Mesendoderm (in vitro differentiated cells): ENCODE measurements at regions not wholly inside any gene's neighbourhood (a gene's known extent, or its start where the extent isn't known, plus 50 kb on each side); places are given as distances from the start of the nearest gene placed in this dataset.

Source experiments
- DNase-seq: peaks from one replicate; pipeline ENCODE4 v3.0.0; 2013
- H2AK5ac ChIP-seq: 2 replicates; pipeline ENCODE4 v1.6.1; 2013; ENCODE audit warnings: low read length, inconsistent platforms
- H2BK120ac ChIP-seq: 2 replicates; pipeline ENCODE4 v1.6.1; 2013; ENCODE audit warnings: low read depth, mild to moderate bottlenecking, low read length, moderate library complexity, mixed read lengths
- H2BK15ac ChIP-seq: replicated peaks from 2 replicates; pipeline ENCODE4 v1.6.1; 2013; ENCODE audit warnings: low read depth, mild to moderate bottlenecking, moderate library complexity
- H2BK5ac ChIP-seq: 2 replicates; pipeline ENCODE4 v1.6.1; 2013; ENCODE audit warnings: low read length, inconsistent platforms
- H3K18ac ChIP-seq: 2 replicates; pipeline ENCODE4 v1.6.1; 2013; ENCODE audit warnings: mild to moderate bottlenecking, low read length, mixed read lengths
- H3K23ac ChIP-seq: one replicate; pipeline ENCODE4 v1.6.1; 2013; ENCODE audit warnings: low read length
- H3K27ac ChIP-seq: 2 replicates; pipeline ENCODE4 v1.5.1; 2013; ENCODE audit warnings: low read depth, mild to moderate bottlenecking, inconsistent platforms, low read length, moderate library complexity
- H3K27me3 ChIP-seq: 2 replicates; pipeline ENCODE4 v1.6.1; 2013; ENCODE audit warnings: low read length, control low read depth, mild to moderate bottlenecking, inconsistent platforms; ENCODE audit not compliant: insufficient read depth, poor library complexity
- H3K36me3 ChIP-seq: 2 replicates; pipeline ENCODE4 v1.6.1; 2013; ENCODE audit warnings: low read length, inconsistent platforms; ENCODE audit not compliant: control insufficient read depth, insufficient read depth
- H3K4ac ChIP-seq: one replicate; pipeline ENCODE4 v1.6.1; 2013; ENCODE audit warnings: low read depth, mild to moderate bottlenecking, low read length, moderate library complexity
- H3K4me1 ChIP-seq: 2 replicates; pipeline ENCODE4 v1.6.1; 2013; ENCODE audit warnings: low read depth, low read length, inconsistent platforms; ENCODE audit not compliant: control insufficient read depth
- H3K4me2 ChIP-seq: 2 replicates; pipeline ENCODE4 v1.6.1; 2013; ENCODE audit warnings: low read length
- H3K4me3 ChIP-seq: 2 replicates; pipeline ENCODE4 v1.5.1; 2013; ENCODE audit warnings: mild to moderate bottlenecking, low read length
- H3K56ac ChIP-seq: one replicate; pipeline ENCODE4 v1.6.1; 2013; ENCODE audit warnings: low read length
- H3K79me1 ChIP-seq: 2 replicates; pipeline ENCODE4 v1.6.1; 2013; ENCODE audit warnings: low read length, inconsistent platforms
- H3K79me2 ChIP-seq: 2 replicates; pipeline ENCODE4 v1.6.1; 2013; ENCODE audit warnings: mild to moderate bottlenecking, low read length; ENCODE audit not compliant: control insufficient read depth, insufficient read depth
- H3K9ac ChIP-seq: 2 replicates; pipeline ENCODE4 v1.6.1; 2013; ENCODE audit warnings: low read length, inconsistent platforms
- H4K5ac ChIP-seq: one replicate; pipeline ENCODE4 v1.6.1; 2013; ENCODE audit warnings: low read length
- H4K8ac ChIP-seq: one replicate; pipeline ENCODE4 v1.6.1; 2013; ENCODE audit warnings: low read depth, mild to moderate bottlenecking, control low read depth, low read length, moderate library complexity
- WGBS: extraction: QIAGEN DNeasy Blood & Tissue Kit; methylation state at CpG from one replicate; pipeline ENCODE4 v1.1.7; 2013; ENCODE audit warnings: low lambda C conversion rate, missing lambda C conversion rate; ENCODE audit not compliant: insufficient coverage; ENCODE audit errors: extremely low coverage; 5-methylcytosine and 5-hydroxymethylcytosine counted together

DNA sequence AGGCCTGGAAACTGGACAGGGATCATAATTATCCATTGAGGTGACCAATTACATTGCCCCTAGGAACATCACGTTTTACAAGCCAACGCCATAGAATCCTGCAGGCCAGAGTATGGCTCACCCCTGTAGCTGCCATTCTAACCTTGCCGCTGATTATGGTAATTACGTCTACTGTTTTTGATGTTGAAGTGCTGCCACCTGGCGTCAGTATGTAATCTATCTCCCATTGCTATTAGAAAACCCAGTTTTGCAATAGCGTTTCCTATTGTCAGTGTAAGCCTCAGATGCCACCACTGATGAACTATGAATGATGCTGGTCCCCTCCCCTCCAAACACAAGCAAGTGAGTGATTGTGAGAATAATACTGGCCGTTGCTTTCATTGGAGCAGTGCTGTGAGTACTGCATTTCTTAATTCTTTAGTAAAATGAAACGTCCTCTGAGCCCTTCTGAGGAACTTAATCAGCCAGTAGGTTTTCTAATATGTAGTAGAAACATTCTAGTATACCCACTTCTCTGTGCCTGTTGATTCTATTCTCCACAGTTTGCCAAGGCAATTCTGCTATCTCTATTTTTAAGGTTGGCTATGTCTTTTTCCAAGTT, 100.5 kb upstream of the NMUR2 start:
- Histone ChIP-seq H3K79me2 (no peaks in the 10 kb centered on the region), H3K56ac (no peak overlapping the region), H3K23ac (no peak overlapping the region), H3K4ac (no peak overlapping the region), H2AK5ac (no peak overlapping the region), H3K79me1 (no peaks in the 10 kb centered on the region), H3K27ac (no peak overlapping the region), H4K5ac (no peak overlapping the region), H3K18ac (no peak overlapping the region), H4K8ac (no peak overlapping the region), H3K4me1 (no peaks in the 10 kb centered on the region), H3K36me3 (no peaks in the 10 kb centered on the region), H3K9ac (no peak overlapping the region), H2BK120ac (no peak overlapping the region), H3K4me3 (no peak overlapping the region), H2BK15ac (no peak overlapping the region), H3K27me3 (no peaks in the 10 kb centered on the region), H3K4me2 (no peak overlapping the region), H2BK5ac (no peak overlapping the region)
- DNase-seq: peak; percentile 80
- no CpG with 5 or more reads among the region's 8 CpGs for WGBS

DNA sequence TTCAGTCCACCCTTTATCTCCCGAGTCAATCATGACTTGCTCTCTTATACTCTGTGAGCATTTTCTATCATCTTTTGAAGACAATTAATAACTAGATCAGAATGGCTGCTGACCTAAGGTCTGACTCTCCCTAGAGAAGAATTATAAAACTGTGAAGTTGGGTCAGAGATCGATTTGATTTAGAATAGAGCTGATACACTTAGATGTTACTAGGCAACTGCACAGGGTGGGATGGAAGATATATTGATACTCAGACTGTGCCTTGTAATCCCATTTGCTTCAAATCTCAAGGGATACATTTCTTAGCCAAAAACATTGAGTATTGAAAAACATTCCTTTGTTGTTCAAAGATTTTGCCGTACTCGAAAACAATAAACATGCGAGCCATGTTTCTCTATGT, 106.0 kb upstream of the NMUR2 start:
- no peaks in the 10 kb centered on the region for H3K4me1 ChIP-seq
- H2AK5ac ChIP-seq: no peak overlapping the region
- no peaks in the 10 kb centered on the region for H3K79me2 ChIP-seq
- no peaks in the 10 kb centered on the region for H3K36me3 ChIP-seq
- no peak overlapping the region for H4K8ac ChIP-seq
- no peak overlapping the region for H2BK120ac ChIP-seq
- H3K27me3 ChIP-seq: no peaks in the 10 kb centered on the region
- H2BK15ac ChIP-seq: no peak overlapping the region
- H3K4ac ChIP-seq: no peak overlapping the region
- H3K4me2 ChIP-seq: no peak overlapping the region
- no peaks in the 10 kb centered on the region for H3K79me1 ChIP-seq
- H2BK5ac ChIP-seq: no peak overlapping the region
- DNase-seq: no peak
- H3K56ac ChIP-seq: no peak overlapping the region
- H3K4me3 ChIP-seq: no peak overlapping the region
- H3K18ac ChIP-seq: no peak overlapping the region
- WGBS: no CpG with 5 or more reads among the region's 5 CpGs
- no peak overlapping the region for H3K9ac ChIP-seq
- no peak overlapping the region for H3K23ac ChIP-seq
- H3K27ac ChIP-seq: no peak overlapping the region
- no peak overlapping the region for H4K5ac ChIP-seq

DNA sequence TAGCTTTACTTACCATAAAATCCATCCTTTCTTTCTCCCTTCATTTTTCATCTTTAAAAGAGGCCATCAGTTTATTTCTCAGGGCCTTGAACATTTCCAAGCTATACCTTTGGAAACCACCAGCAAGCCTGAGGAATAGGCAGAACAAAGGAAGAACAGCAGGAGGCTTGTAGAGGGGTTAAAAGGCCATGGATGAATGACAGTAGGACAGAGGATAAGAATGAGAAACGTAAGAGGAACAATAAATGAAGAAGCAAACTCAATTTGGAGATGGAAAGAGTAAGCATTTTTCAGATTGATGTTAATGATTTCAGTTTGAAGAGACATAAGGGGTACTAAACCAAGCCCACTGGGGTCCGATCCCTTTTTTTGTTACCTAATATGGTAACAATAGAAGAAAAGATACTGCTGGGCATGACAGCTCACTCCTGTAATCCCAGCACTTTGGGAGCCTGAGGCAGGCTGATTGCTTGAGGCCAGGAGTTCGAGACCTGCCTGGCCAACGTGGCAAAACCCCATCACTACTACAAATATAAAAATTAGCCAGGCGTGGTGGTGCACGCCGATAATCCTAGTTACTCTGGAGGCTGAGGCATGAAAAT, 106.6 kb upstream of the NMUR2 start:
- Histone ChIP-seq H2BK5ac (no peak overlapping the region), H3K4ac (no peak overlapping the region), H3K79me1 (no peaks in the 10 kb centered on the region), H2AK5ac (no peak overlapping the region), H3K4me1 (no peaks in the 10 kb centered on the region), H3K18ac (no peak overlapping the region), H3K23ac (no peak overlapping the region), H3K4me2 (no peak overlapping the region), H3K27me3 (no peaks in the 10 kb centered on the region), H3K27ac (no peak overlapping the region), H3K4me3 (no peak overlapping the region), H2BK15ac (no peak overlapping the region), H4K8ac (no peak overlapping the region), H3K56ac (no peak overlapping the region), H4K5ac (no peak overlapping the region), H3K9ac (no peak overlapping the region), H3K36me3 (no peaks in the 10 kb centered on the region), H3K79me2 (no peaks in the 10 kb centered on the region), H2BK120ac (no peak overlapping the region)
- DNase-seq: peak; percentile 27
- WGBS: no CpG with 5 or more reads among the region's 7 CpGs

DNA sequence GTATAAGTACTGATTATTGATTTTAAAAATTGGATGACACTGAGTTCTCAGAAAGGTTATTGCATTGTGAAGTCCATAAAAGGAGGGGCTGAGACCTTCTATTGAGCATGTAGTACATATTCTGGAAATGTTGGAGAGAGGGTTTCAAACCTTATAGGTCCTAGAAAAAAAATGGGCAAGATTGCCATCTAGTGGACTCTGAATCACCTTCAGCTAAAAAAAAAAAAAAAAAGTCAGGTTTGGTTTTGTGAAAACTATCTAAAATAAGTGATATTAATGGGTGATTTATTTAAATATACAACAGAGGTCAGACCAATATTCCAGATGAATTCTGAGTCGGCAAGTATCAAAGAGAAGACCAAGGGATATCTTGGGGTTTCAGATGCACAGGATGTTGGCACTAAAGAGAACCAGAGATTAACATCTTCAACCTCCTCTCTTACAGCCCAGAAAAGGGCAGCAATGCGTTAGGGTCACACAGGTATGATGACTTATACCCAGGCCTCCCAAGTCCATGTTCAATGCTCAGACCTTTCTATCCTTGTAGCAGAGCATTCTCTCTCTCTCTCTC, 109.8 kb upstream of the NMUR2 start:
- no peak overlapping the region for H3K27ac ChIP-seq
- no peaks in the 10 kb centered on the region for H3K79me1 ChIP-seq
- H3K18ac ChIP-seq: no peak overlapping the region
- no peak overlapping the region for H3K4me3 ChIP-seq
- no peak overlapping the region for H2BK120ac ChIP-seq
- no peaks in the 10 kb centered on the region for H3K36me3 ChIP-seq
- no peak overlapping the region for H2BK5ac ChIP-seq
- H3K4ac ChIP-seq: no peak overlapping the region
- H3K9ac ChIP-seq: no peak overlapping the region
- no peak overlapping the region for H3K56ac ChIP-seq
- no peaks in the 10 kb centered on the region for H3K79me2 ChIP-seq
- H2BK15ac ChIP-seq: no peak overlapping the region
- DNase-seq: peak; percentile 37
- H3K4me1 ChIP-seq: no peaks in the 10 kb centered on the region
- no peak overlapping the region for H4K5ac ChIP-seq
- H3K23ac ChIP-seq: no peak overlapping the region
- H3K4me2 ChIP-seq: no peak overlapping the region
- no CpG with 5 or more reads among the region's 2 CpGs for WGBS
- no peak overlapping the region for H4K8ac ChIP-seq
- no peaks in the 10 kb centered on the region for H3K27me3 ChIP-seq
- no peak overlapping the region for H2AK5ac ChIP-seq

DNA sequence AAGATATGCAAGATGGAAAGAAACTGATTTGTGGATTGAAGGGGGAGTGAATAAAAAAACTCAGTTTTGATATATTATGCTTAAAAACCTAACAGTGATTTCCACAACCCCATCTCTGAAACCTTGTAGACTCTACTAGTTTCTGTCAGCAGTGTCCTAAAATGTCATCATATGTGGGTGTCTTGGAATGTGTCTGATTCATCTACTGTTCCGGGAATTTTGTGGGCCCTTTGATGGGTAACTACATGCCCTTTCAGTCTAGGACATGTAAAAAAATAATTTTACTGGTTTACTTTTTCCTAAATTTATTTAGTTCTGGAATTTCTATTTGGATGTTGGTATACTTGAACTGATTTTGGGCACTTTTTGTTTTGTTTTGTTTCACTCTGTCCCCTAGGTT, 118.9 kb upstream of the NMUR2 start:
- H3K27ac ChIP-seq: no peak overlapping the region
- no CpG with 5 or more reads among the region's 1 CpG for WGBS

More for the DNA sequence above, 118.9 kb upstream of the NMUR2 start:
- Histone ChIP-seq H2AK5ac (no peak overlapping the region), H2BK15ac (no peak overlapping the region), H3K4ac (no peak overlapping the region), H3K4me1 (peaks cover 5% of the 10 kb centered on the region), H3K27me3 (no peaks in the 10 kb centered on the region), H4K8ac (no peak overlapping the region), H3K36me3 (no peaks in the 10 kb centered on the region), H2BK5ac (no peak overlapping the region), H3K9ac (no peak overlapping the region), H2BK120ac (no peak overlapping the region), H3K23ac (no peak overlapping the region), H3K4me3 (no peak overlapping the region), H3K79me2 (no peaks in the 10 kb centered on the region), H3K18ac (no peak overlapping the region), H3K79me1 (no peaks in the 10 kb centered on the region), H3K56ac (no peak overlapping the region), H4K5ac (no peak overlapping the region), H3K4me2 (no peak overlapping the region)
- DNase-seq: no peak
